Upper lobe of left lung (tissue), 6 donors: ENCODE measurements at regions not wholly inside any gene's neighbourhood (a gene's known extent, or its start where the extent isn't known, plus 50 kb on each side); places are given as distances from the start of the nearest gene placed in this dataset.
A peak's percentile ranks its signal among the peaks of the same experiment; 100 is the strongest.

ENCODE experiments used
- ATAC-seq, 2 donors: fragments of 200-7000 bp; cut with Tn5 transposase; one replicate each; pipeline ENCODE4 v1.9.1; 2022; ENCODE audit warnings: mild to moderate bottlenecking in 2 of 2, moderate library complexity in 2 of 2; ENCODE audit not compliant: low FRiP score in 2 of 2
- DNase-seq, 2 donors: peaks; one replicate each; pipeline ENCODE4 v3.0.0-alpha.2; 2019 to 2020
- H3K27ac ChIP-seq, 4 donors: fragments of 200-600 bp; sonication (generic); one replicate each; pipeline ENCODE4 v1.5.1; 2016 to 2019
- H3K27me3 ChIP-seq, 4 donors: fragments of 200-600 bp; sonication (generic); one replicate each; pipeline ENCODE4 v1.5.1; 2017 to 2019
- H3K36me3 ChIP-seq, 4 donors: fragments of 200-600 bp; sonication (generic); one replicate each; pipeline ENCODE4 v1.5.1; 2016 to 2019
- H3K4me1 ChIP-seq, 4 donors: fragments of 200-600 bp; sonication (generic); one replicate each; pipeline ENCODE4 v1.5.1; 2018 to 2019
- H3K4me3 ChIP-seq, 4 donors: fragments of 200-600 bp; sonication (generic); one replicate each; pipeline ENCODE4 v1.5.1; 2017 to 2019; ENCODE audit warnings: mild to moderate bottlenecking in 2 of 4, moderate library complexity in 1 of 4
- H3K9me3 ChIP-seq, 4 donors: fragments of 200-600 bp; sonication (generic); one replicate each; pipeline ENCODE4 v1.5.1; 2018 to 2019
- CTCF ChIP-seq, 6 experiments: fragments of 450-650 bp in 4 of 6; fragments of 200-600 bp in 2 of 6; sonication (generic) in 2 of 6; IDR thresholded peaks; one replicate each; pipeline ENCODE4 v1.5.1; 2016 to 2019; ENCODE audit warnings: antibody characterized with exemption in 6 of 6
- EP300 ChIP-seq, 4 donors: sonication (generic); formaldehyde crosslinking; IDR thresholded peaks; one replicate each; pipeline ENCODE4 v1.5.1; 2017; ENCODE audit warnings: antibody characterized with exemption in 4 of 4, control low read depth in 2 of 4
- POLR2A ChIP-seq, 4 donors: fragments of 450-650 bp; IDR thresholded peaks; one replicate each; pipeline ENCODE4 v1.5.1; 2016 to 2017; ENCODE audit warnings: antibody characterized with exemption in 4 of 4, mild to moderate bottlenecking in 2 of 4
- POLR2AphosphoS5 ChIP-seq, 2 donors: sonication (generic); formaldehyde crosslinking; IDR thresholded peaks; one replicate each; pipeline ENCODE4 v1.5.1; 2017; ENCODE audit warnings: antibody characterized with exemption in 2 of 2
- WGBS, 2 donors: methylation state at CpG; one replicate each; pipeline ENCODE4 v1.1.5; 2017 to 2018; 5-methylcytosine and 5-hydroxymethylcytosine counted together
- donor health status: DM: no; HTN: no; CAD: no; lungs with moderate emphysema.
- donor health status: DM: no; HTN: yes; CAD: no; lungs with severe emphysema.

- H3K9me3 ChIP-seq = no peaks in the 10 kb centered on the region
These were observed 140.9 kb upstream of the SPEF2 start for GRCh38 chr5:35476797-35477196.

GRCh38 chr5:35476036-35476435, 141.6 kb upstream of the SPEF2 start:
- Histone ChIP-seq H3K9me3 (no peaks in the 10 kb centered on the region), H3K27ac (no peak overlapping the region), H3K27me3 (no peaks in the 10 kb centered on the region), H3K36me3 (no peaks in the 10 kb centered on the region), H3K4me1 (peaks cover 0 to 18% (median 5%) of the 10 kb centered on the region in 4 donors), H3K4me3 (no peak overlapping the region)
- ATAC-seq = peak in 1 of 2 donors; percentile 28
- no peak for DNase-seq
- TF ChIP-seq EP300 (IDR thresholded peaks at IDR 0.05) = no peak
- TF ChIP-seq POLR2A (IDR thresholded peaks at IDR 0.05) = no peak
- TF ChIP-seq POLR2AphosphoS5 (IDR thresholded peaks at IDR 0.05) = no peak
- no peak for TF ChIP-seq CTCF (IDR thresholded peaks at IDR 0.05)
- 62 to 76% methylated on average over 2 of the region's 2 CpGs for WGBS, 2 donors

More at GRCh38 chr5:35476797-35477196, 140.9 kb upstream of the SPEF2 start:
- WGBS, 2 donors = 75 to 79% methylated on average over 1 of the region's 1 CpG
- Histone ChIP-seq H3K27ac (no peak overlapping the region), H3K27me3 (no peaks in the 10 kb centered on the region), H3K36me3 (no peaks in the 10 kb centered on the region), H3K4me3 (no peak overlapping the region), H3K4me1 (peaks cover 0 to 18% (median 5%) of the 10 kb centered on the region in 4 donors)
- no peak for ATAC-seq
- TF ChIP-seq POLR2A (IDR thresholded peaks at IDR 0.05) (no peak), EP300 (IDR thresholded peaks at IDR 0.05) (no peak), CTCF (IDR thresholded peaks at IDR 0.05) (no peak), POLR2AphosphoS5 (IDR thresholded peaks at IDR 0.05) (no peak)
- no peak for DNase-seq

- ATAC-seq (no peak), DNase-seq (no peak)
- Histone ChIP-seq H3K4me1 (peaks cover 0 to 5% (median under 1%) of the 10 kb centered on the region in 4 donors), H3K9me3 (no peaks in the 10 kb centered on the region), H3K4me3 (no peak overlapping the region), H3K27me3 (no peaks in the 10 kb centered on the region), H3K36me3 (no peaks in the 10 kb centered on the region), H3K27ac (no peak overlapping the region)
- 82 to 86% methylated on average over 3 of the region's 3 CpGs for WGBS, 2 donors
- TF ChIP-seq POLR2A (IDR thresholded peaks at IDR 0.05) (no peak), CTCF (IDR thresholded peaks at IDR 0.05) (no peak), EP300 (IDR thresholded peaks at IDR 0.05) (no peak), POLR2AphosphoS5 (IDR thresholded peaks at IDR 0.05) (no peak)
These were observed 144.1 kb upstream of the SPEF2 start for GRCh38 chr5:35473589-35473988.

GRCh38 chr5:35470866-35471265, 146.8 kb upstream of the SPEF2 start:
- H3K4me3 ChIP-seq = no peak overlapping the region
- TF ChIP-seq POLR2AphosphoS5 (IDR thresholded peaks at IDR 0.05) = no peak
- no peak for TF ChIP-seq POLR2A (IDR thresholded peaks at IDR 0.05)
- TF ChIP-seq CTCF (IDR thresholded peaks at IDR 0.05) = no peak
- TF ChIP-seq EP300 (IDR thresholded peaks at IDR 0.05) = no peak
- WGBS, 2 donors = 89 to 96% methylated on average over 2 of the region's 2 CpGs
- H3K36me3 ChIP-seq = no peaks in the 10 kb centered on the region
- H3K27ac ChIP-seq = no peak overlapping the region
- no peak for ATAC-seq
- H3K9me3 ChIP-seq = no peaks in the 10 kb centered on the region
- H3K27me3 ChIP-seq = no peaks in the 10 kb centered on the region
- H3K4me1 ChIP-seq = no peaks in the 10 kb centered on the region
- no peak for DNase-seq

- ATAC-seq (no peak), DNase-seq (no peak)
- no peaks in the 10 kb centered on the region for H3K27me3 ChIP-seq
- TF ChIP-seq CTCF (IDR thresholded peaks at IDR 0.05) = no peak
- TF ChIP-seq POLR2AphosphoS5 (IDR thresholded peaks at IDR 0.05) = no peak
- no peak for TF ChIP-seq POLR2A (IDR thresholded peaks at IDR 0.05)
- no peak for TF ChIP-seq EP300 (IDR thresholded peaks at IDR 0.05)
- WGBS, 2 donors = 75 to 83% methylated on average over 3 to 4 of the region's 4 CpGs
- H3K36me3 ChIP-seq = no peaks in the 10 kb centered on the region
- no peaks in the 10 kb centered on the region for H3K4me1 ChIP-seq
- H3K27ac ChIP-seq = no peak overlapping the region
- no peaks in the 10 kb centered on the region for H3K9me3 ChIP-seq
- no peak overlapping the region for H3K4me3 ChIP-seq
These were observed 148.9 kb upstream of the SPEF2 start for GRCh38 chr5:35468811-35469210.
